OCI-LY1 (cell line): ENCODE measurements at regions not wholly inside any gene's neighbourhood (a gene's known extent, or its start where the extent isn't known, plus 50 kb on each side); places are given as distances from the start of the nearest gene placed in this dataset.

Experiments
- H2AFZ ChIP-seq: fragments of 200-600 bp; sonication (generic), shearing (Covaris generic); 2 replicates; pipeline ENCODE4 v1.6.0; 2014; ENCODE audit warnings: antibody characterized with exemption, mild to moderate bottlenecking, low read length
- H3F3A ChIP-seq: fragments of 200-600 bp; sonication (generic), shearing (Covaris generic); 2 replicates; pipeline ENCODE4 v1.6.0; 2014; ENCODE audit warnings: mild to moderate bottlenecking, antibody characterized with exemption, low read length, moderate library complexity; ENCODE audit not compliant: insufficient read depth
- H3K27ac ChIP-seq: fragments of 200-600 bp; sonication (generic); 2 replicates; pipeline ENCODE4 v1.5.1; 2014; ENCODE audit warnings: low read length, mixed run types, mild to moderate bottlenecking, low read depth; ENCODE audit not compliant: poor library complexity, severe bottlenecking
- H3K27me3 ChIP-seq: fragments of 200-600 bp; sonication (generic); 2 replicates; pipeline ENCODE4 v1.6.0; 2014; ENCODE audit warnings: antibody characterized with exemption, mild to moderate bottlenecking, low read length, moderate library complexity; ENCODE audit not compliant: insufficient read depth
- H3K36me3 ChIP-seq: fragments of 200-600 bp; sonication (generic); 2 replicates; pipeline ENCODE4 v1.6.1; 2014; ENCODE audit warnings: mild to moderate bottlenecking, antibody characterized with exemption, low read length, moderate library complexity, mixed read lengths; ENCODE audit not compliant: insufficient read depth
- H3K4me1 ChIP-seq: fragments of 200-600 bp; sonication (generic); 2 replicates; pipeline ENCODE4 v1.5.1; 2014; ENCODE audit warnings: mild to moderate bottlenecking, low read length, moderate library complexity; ENCODE audit not compliant: insufficient read depth, severe bottlenecking
- H3K4me2 ChIP-seq: fragments of 200-600 bp; sonication (generic), shearing (Covaris generic); 2 replicates; pipeline ENCODE4 v1.6.1; 2014; ENCODE audit warnings: low read length
- H3K4me3 ChIP-seq: fragments of 200-600 bp; sonication (generic); 2 replicates; pipeline ENCODE4 v1.5.1; 2014; ENCODE audit warnings: low read length, low read depth, mild to moderate bottlenecking, mixed read lengths; ENCODE audit not compliant: poor library complexity, severe bottlenecking
- H3K79me2 ChIP-seq: fragments of 200-600 bp; shearing (Covaris generic); 2 replicates; pipeline ENCODE4 v1.6.1; 2016; ENCODE audit warnings: mixed run types, low read length, mixed read lengths; ENCODE audit not compliant: insufficient read depth
- H3K9ac ChIP-seq: fragments of 200-600 bp; sonication (generic), shearing (Covaris generic); 2 replicates; pipeline ENCODE4 v1.6.1; 2014; ENCODE audit warnings: mild to moderate bottlenecking, low read length, mixed read lengths
- H3K9me2 ChIP-seq: fragments of 200-600 bp; sonication (generic), shearing (Covaris generic); 2 replicates; pipeline ENCODE4 v1.6.1; 2014; ENCODE audit warnings: low read depth, mild to moderate bottlenecking, low read length, mixed read lengths
- H3K9me3 ChIP-seq: fragments of 200-600 bp; shearing (Covaris generic); 2 replicates; pipeline ENCODE4 v1.6.1; 2014; ENCODE audit warnings: low read length, mixed read lengths
- H4K20me1 ChIP-seq: fragments of 200-600 bp; sonication (generic), shearing (Covaris generic); 2 replicates; pipeline ENCODE4 v1.6.0; 2016; ENCODE audit warnings: mild to moderate bottlenecking, low read length; ENCODE audit not compliant: insufficient read depth
- EZH2 ChIP-seq: fragments of 200-600 bp; sonication (generic), shearing (Covaris generic); IDR thresholded peaks from 2 replicates; pipeline ENCODE4 v1.8.0; 2017; ENCODE audit warnings: borderline replicate concordance, mixed run types, mild to moderate bottlenecking, antibody characterized with exemption, low read length, moderate library complexity, mixed read lengths
- TF ChIP-seq, protein P1 (sequence below): fragments of 200-600 bp; sonication (generic), shearing (Covaris generic); IDR thresholded peaks from 2 replicates; pipeline ENCODE4 v1.5.1; 2017; ENCODE audit warnings: mild to moderate bottlenecking, antibody characterized with exemption, low read length, moderate library complexity, mixed read lengths

DNA sequence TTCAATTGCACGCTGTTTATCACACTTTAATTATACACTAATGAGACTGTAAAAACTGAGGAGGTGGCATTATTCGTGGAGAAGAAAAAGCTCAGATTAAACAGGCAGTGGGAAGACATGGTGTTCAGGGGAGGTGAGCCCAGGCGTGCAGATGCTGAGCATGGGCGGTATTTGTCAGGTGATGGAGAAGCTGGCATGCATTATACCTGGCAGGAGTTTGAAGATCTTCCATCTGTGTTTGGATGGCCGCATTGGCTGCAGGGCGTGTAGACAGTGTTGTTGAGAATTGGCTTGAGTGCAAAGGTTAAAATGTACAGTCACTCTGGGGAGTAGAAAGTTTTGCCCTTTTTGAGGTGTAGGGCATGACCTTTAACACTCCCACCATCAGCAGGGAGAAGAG lies 213.8 kb downstream of the ERMARD start:
- Histone ChIP-seq H3K9ac (no peak overlapping the region), H3K27ac (no peak overlapping the region), H3K4me2 (no peak overlapping the region), H4K20me1 (no peaks in the 10 kb centered on the region), H3K4me1 (no peaks in the 10 kb centered on the region), H3K79me2 (no peaks in the 10 kb centered on the region), H3K36me3 (no peaks in the 10 kb centered on the region), H3K9me3 (no peaks in the 10 kb centered on the region), H3K9me2 (no peaks in the 10 kb centered on the region), H3F3A (no peaks in the 10 kb centered on the region), H3K27me3 (no peaks in the 10 kb centered on the region), H2AFZ (no peak overlapping the region), H3K4me3 (no peak overlapping the region)
- TF ChIP-seq, protein P1, sequence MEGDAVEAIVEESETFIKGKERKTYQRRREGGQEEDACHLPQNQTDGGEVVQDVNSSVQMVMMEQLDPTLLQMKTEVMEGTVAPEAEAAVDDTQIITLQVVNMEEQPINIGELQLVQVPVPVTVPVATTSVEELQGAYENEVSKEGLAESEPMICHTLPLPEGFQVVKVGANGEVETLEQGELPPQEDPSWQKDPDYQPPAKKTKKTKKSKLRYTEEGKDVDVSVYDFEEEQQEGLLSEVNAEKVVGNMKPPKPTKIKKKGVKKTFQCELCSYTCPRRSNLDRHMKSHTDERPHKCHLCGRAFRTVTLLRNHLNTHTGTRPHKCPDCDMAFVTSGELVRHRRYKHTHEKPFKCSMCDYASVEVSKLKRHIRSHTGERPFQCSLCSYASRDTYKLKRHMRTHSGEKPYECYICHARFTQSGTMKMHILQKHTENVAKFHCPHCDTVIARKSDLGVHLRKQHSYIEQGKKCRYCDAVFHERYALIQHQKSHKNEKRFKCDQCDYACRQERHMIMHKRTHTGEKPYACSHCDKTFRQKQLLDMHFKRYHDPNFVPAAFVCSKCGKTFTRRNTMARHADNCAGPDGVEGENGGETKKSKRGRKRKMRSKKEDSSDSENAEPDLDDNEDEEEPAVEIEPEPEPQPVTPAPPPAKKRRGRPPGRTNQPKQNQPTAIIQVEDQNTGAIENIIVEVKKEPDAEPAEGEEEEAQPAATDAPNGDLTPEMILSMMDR = no peak
- no peak for TF ChIP-seq EZH2

DNA sequence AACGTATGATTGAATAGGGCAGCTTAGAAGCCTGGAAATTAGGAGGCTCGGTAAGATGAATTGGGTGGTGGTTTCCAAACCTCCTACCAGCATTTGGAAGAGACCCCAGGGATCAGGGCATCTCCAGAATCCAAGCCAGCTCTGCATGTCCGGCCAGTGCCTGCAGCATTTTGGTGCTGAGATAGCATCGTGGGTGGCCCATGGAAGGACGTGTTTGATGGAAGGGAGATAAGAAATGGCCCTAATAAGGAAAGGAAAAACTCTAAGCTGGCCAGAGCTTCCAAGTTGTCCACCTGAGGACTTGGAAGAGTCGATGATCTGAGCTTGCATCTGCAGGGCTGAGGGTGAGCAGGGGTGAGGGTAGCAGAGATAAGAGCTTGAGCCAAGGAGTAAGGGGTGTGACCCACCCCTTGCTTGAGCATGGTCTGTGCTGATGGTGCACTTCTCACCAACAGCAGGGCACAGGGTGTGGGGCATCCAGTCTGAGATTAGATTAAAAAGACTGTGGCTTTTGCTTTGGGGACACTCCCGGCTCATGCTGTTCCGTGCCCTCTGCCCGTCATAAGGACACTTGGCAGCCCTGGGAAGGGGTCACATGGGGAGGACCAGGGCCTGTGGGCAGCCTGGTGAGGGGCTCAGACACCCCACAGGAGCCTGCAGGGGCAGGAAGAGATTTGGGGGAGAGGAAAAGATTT lies 213.2 kb downstream of the ERMARD start:
- Histone ChIP-seq H4K20me1 (no peaks in the 10 kb centered on the region), H3K4me1 (peaks cover under 1% of the 10 kb centered on the region), H2AFZ (no peak overlapping the region), H3K9me3 (no peaks in the 10 kb centered on the region), H3K4me3 (no peak overlapping the region), H3K9ac (no peak overlapping the region), H3K36me3 (no peaks in the 10 kb centered on the region), H3K79me2 (no peaks in the 10 kb centered on the region), H3K27me3 (no peaks in the 10 kb centered on the region), H3K27ac (no peak overlapping the region), H3K9me2 (no peaks in the 10 kb centered on the region), H3K4me2 (no peak overlapping the region), H3F3A (no peaks in the 10 kb centered on the region)
- no peak for TF ChIP-seq EZH2
- TF ChIP-seq, protein P1 = no peak

- Histone ChIP-seq H3K9ac (no peak overlapping the region), H4K20me1 (no peaks in the 10 kb centered on the region), H3K27ac (no peak overlapping the region), H3F3A (no peaks in the 10 kb centered on the region), H3K79me2 (no peaks in the 10 kb centered on the region), H3K4me1 (peaks cover 6% of the 10 kb centered on the region), H3K27me3 (no peaks in the 10 kb centered on the region), H3K4me3 (no peak overlapping the region), H3K36me3 (no peaks in the 10 kb centered on the region), H3K9me2 (no peaks in the 10 kb centered on the region), H2AFZ (no peak overlapping the region), H3K4me2 (no peak overlapping the region), H3K9me3 (no peaks in the 10 kb centered on the region)
- TF ChIP-seq, protein P1 = no peak
- no peak for TF ChIP-seq EZH2
Observed at GRCh38 chr6:169963581-169964297, 212.3 kb downstream of the ERMARD start.
